ENCODE measurements at regions not wholly inside any gene's neighbourhood (a gene's known extent, or its start where the extent isn't known, plus 50 kb on each side); places are given as distances from the start of the nearest gene placed in this dataset.

GRCh38 chr2:236698016-236698627 is 128.5 kb downstream of the ACKR3 start:
- peak in 1 of 2 donors; percentile 50 for DNase-seq (ENCODE audit: low spot score in 2 of 2)
- intact Hi-C loops (cut with DNase I; ENCODE audit: low total_unique reads), result no loop called here
- 94 to 95% methylated on average over 8 of the region's 8 CpGs for whole genome bisulfite sequencing, 2 donors
- TF ChIP-seq POLR2A (IDR thresholded peaks at IDR 0.05) (no peak), CTCF (IDR thresholded peaks at IDR 0.05) (no peak)
- no peak overlapping the region for H3K4me3 ChIP-seq (ENCODE audit: low read depth, poor library complexity, severe bottlenecking)

GRCh38 chr2:236700703-236701102 is 131.1 kb downstream of the ACKR3 start:
- TF ChIP-seq CTCF (IDR thresholded peaks at IDR 0.05) (no peak), POLR2A (IDR thresholded peaks at IDR 0.05) (no peak)
- WGBS, 2 donors, result 96% methylated on average over 4 of the region's 4 CpGs
- DNase-seq (ENCODE audit: low spot score in 2 of 2), result no peak
- intact Hi-C loops (cut with DNase I; ENCODE audit: low total_unique reads), result no loop called here
- no peak overlapping the region for H3K4me3 ChIP-seq (ENCODE audit: low read depth, poor library complexity, severe bottlenecking)

GRCh38 chr2:236702657-236703372 is 133.2 kb downstream of the ACKR3 start:
- H3K4me3 ChIP-seq (ENCODE audit: low read depth, poor library complexity, severe bottlenecking), result no peak overlapping the region
- 83 to 93% methylated on average over 14 of the region's 14 CpGs for WGBS, 2 donors
- DNase-seq (ENCODE audit: low spot score in 2 of 2), result no peak
- intact Hi-C loops (cut with DNase I; ENCODE audit: low total_unique reads), result no loop called here
- TF ChIP-seq POLR2A (IDR thresholded peaks at IDR 0.05) (no peak), CTCF (IDR thresholded peaks at IDR 0.05) (no peak)

GRCh38 chr2:236703373-236703709 is 133.7 kb downstream of the ACKR3 start:
- H3K4me3 ChIP-seq (ENCODE audit: low read depth, poor library complexity, severe bottlenecking), result no peak overlapping the region
- no peak for DNase-seq (ENCODE audit: low spot score in 2 of 2)
- intact Hi-C loops (cut with DNase I; ENCODE audit: low total_unique reads), result no loop called here
- TF ChIP-seq POLR2A (IDR thresholded peaks at IDR 0.05) (no peak), CTCF (IDR thresholded peaks at IDR 0.05) (no peak)
- 93 to 100% methylated on average over 2 of the region's 2 CpGs for WGBS, 2 donors

- TF ChIP-seq POLR2A (IDR thresholded peaks at IDR 0.05) (no peak), CTCF (IDR thresholded peaks at IDR 0.05) (no peak)
- intact Hi-C loops (cut with DNase I; ENCODE audit: low total_unique reads), result no loop called here
- DNase-seq (ENCODE audit: low spot score in 2 of 2), result no peak
- WGBS, 2 donors, result 85 to 98% methylated on average over 9 to 10 of the region's 10 CpGs
- no peak overlapping the region for H3K4me3 ChIP-seq (ENCODE audit: low read depth, poor library complexity, severe bottlenecking)
Observed at GRCh38 chr2:236703906-236704305, 134.3 kb downstream of the ACKR3 start.

- no peak for TF ChIP-seq POLR2A (IDR thresholded peaks at IDR 0.05)
- TF ChIP-seq CTCF (IDR thresholded peaks at IDR 0.05), result no peak
- intact Hi-C loops (cut with DNase I; ENCODE audit: low total_unique reads), result no loop called here
- DNase-seq (ENCODE audit: low spot score in 2 of 2), result no peak
- WGBS, 2 donors, result 90 to 95% methylated on average over 6 of the region's 6 CpGs
- H3K4me3 ChIP-seq (ENCODE audit: low read depth, poor library complexity, severe bottlenecking), result no peak overlapping the region
Observed at GRCh38 chr2:236704887-236705286, 135.3 kb downstream of the ACKR3 start.
